ENCODE measurements at regions not wholly inside any gene's neighbourhood (a gene's known extent, or its start where the extent isn't known, plus 50 kb on each side); places are given as distances from the start of the nearest gene placed in this dataset.
"Not testable (repeated sequence)": the region's sequence is repeated elsewhere in the genome, so short reads cannot be mapped to it uniquely, and the experiment has no call there.

DNA sequence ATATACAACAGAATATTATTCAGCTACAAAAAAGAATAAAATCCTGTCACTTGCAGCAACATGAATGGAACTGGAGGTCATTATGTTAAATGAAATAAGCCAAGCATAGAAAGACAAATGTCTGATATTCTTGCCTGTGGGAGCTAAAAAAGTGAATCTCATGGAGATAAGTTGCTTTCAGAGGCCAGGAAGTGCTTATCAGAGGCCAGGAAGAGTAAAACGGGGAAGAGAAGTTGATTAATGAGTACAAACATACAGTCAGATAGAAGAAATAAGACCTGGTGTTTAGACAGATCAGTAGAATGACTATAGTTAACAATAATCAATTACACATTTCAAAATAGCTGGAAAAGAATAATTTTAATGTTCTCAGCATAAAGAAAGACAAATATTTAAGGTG lies 54.4 kb upstream of the CPHXL start:
- no peak for DNase-seq

DNA sequence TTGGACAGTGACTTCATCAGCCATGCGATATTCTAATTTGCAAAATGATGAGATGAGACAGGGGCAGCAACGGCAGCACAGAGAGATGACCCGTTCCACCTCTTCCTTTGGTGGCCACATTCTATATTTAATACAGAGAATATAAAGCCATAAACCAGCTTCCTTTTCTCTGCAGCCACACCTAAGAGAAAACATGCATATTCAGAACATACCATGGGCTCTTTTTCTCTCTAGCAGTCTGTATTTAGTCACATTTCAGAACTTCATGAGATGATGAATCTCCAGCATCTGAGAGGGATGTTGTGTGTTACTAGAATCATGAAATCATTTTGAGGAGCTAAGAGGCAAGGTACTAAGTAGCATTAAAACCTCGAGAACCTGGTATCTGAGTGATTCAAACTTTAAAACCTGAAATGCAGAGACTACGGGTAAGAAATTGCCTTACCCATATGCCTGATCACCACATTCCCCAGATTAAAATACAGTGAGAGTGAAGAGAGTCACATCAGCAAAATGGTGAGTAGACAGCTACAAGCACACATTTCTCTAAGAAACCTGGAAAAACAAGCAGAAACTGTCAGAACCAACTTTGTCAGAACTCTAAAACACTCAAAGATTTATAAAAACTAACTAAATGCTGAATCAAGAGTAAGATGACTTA lies 55.5 kb upstream of the CPHXL start:
- DNase-seq: no peak

DNA sequence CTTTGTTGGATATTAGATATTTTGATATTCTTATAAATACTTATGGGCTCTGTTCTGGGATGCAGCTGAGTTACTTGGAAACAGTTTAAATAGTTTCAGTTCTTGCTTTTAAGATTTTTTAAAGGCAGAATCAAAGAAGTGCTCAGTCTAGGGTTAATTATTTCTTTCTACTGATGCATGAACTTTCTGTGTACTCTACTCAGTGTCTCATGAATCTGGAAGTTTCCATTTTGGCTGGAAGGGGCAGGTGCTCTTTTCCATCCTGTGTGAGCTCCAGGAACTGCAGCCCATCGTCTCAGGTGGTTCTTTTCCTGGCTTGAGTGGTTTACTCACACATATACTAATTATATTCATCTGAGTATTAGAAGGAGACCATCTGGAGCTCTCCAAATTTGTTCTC lies 61.1 kb upstream of the CPHXL start:
- no peak for DNase-seq

GRCh38 chr16:75789237-75789636 lies 62.9 kb upstream of the CPHXL start:
- peak; percentile 52 to 83 for DNase-seq

DNA sequence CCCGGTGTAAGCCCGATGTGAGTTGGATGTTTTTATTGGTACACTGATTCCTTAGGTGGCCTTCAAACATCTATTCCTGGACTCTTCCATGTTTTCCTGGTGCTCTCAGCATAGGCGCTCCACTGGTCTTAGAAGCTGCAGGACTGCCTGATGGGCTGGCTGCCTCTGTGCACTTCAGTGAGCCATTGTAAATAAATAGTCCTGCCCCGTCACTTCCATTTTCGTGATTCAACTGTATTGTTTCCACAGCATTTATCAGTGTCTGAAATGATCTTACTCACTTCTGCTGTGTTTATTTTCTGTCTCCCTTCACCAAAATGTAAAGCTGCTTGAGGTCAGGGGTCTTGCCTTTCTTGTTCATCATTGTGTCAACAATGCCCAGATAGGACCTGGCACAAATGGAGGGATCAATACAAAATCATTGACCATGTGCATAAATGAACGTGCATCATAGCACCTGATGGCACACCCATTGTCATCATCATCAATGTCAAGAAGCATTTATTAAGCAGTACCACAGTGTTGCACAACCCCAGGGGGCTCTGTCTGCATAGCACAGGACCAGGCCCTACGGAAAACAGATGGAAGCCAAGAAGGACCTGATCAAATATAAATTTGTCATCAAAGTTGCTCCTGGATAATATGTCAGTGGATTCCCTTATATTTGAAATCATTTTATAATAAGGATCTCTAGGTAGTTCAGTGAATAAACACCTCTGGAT lies 66.6 kb upstream of the CPHXL start:
- DNase-seq: no peak

GRCh38 chr16:75793641-75794040 lies 67.4 kb upstream of the CPHXL start:
- no peak for DNase-seq

GRCh38 chr16:75794426-75794825 lies 68.1 kb upstream of the CPHXL start:
- DNase-seq: no peak

DNA sequence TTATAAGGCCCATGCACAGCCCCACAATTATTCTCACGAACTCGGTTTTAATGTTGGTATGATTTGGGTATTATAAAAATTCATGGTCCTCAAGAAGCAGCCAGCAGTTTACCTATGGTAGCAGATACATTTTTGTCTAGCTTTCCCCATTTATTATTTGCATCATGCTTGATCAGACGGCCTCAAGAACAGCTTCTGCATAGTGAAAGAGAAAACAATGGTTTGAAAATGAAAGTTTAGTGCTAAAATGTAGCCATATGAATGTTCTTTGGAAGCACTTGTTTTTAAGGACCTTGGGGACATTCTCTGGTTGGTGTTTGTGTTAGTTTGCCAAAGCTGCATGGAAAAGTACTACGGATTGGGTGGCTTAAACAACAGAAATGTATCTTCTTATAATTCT lies 72.4 kb upstream of the CPHXL start:
- DNase-seq: no peak

GRCh38 chr16:75801307-75801706 lies 75.0 kb upstream of the CPHXL start:
- peak; percentile 5 to 10 for DNase-seq

GRCh38 chr16:75803753-75804152 lies 77.5 kb upstream of the CPHXL start:
- no peak for DNase-seq

- DNase-seq: no peak
Observed at GRCh38 chr16:75804368-75804767, 78.1 kb upstream of the CPHXL start.

DNA sequence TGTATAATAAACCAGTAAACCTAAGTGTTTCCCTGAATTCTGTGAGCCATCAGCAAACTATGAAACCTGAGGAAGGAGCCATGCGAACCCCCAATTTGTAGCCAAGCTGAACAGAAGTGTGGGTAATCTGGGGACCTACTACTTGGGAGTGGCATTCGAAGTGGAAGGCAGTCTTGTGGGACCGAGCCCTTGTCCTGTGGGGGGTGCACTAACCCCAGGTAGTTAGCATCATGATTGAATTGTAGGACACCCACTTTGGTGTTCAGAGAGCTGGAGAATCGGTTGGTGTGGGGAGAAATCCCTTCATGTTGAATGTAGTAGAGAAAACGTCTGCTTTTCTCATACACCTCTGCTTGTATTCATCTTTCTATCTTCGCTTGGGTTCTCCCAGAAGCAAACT lies 79.7 kb upstream of the CPHXL start:
- no peak for DNase-seq

GRCh38 chr16:75806487-75806886 lies 80.2 kb upstream of the CPHXL start:
- no peak for DNase-seq

GRCh38 chr16:75810342-75810741 lies 84.1 kb upstream of the CPHXL start:
- DNase-seq: no peak

- DNase-seq: no peak
Observed at GRCh38 chr16:75811020-75811634, 84.8 kb upstream of the CPHXL start.

DNA sequence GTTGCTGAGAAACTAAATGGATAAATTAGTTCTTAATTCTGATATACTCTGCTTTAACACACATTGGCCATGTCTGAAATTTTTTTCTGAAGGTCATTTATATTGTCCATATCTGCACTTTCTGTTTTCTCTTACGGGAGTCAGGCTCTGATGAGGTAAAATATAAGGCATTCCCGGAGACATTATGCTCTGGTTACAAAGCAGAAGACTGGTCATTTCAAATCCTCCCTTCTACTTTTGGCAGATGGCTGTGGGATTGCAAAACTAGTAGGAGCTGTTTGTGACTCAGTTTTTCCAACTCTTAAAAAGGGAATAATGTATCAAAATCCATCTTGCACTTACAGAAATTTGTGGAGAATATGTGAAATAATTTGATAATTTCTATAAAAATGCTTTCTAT lies 92.2 kb upstream of the CPHXL start:
- DNase-seq: no peak

GRCh38 chr16:75820672-75821071 lies 94.4 kb upstream of the CPHXL start:
- no peak for DNase-seq

- DNase-seq: no peak
Observed at GRCh38 chr16:75821117-75821516, 94.8 kb upstream of the CPHXL start.

GRCh38 chr16:75825750-75826149 lies 99.5 kb upstream of the CPHXL start:
- DNase-seq: not testable (repeated sequence)

- not testable (repeated sequence) for DNase-seq
Observed at GRCh38 chr16:75827372-75828038, 101.2 kb upstream of the CPHXL start.

GRCh38 chr16:75833385-75833784 lies 107.1 kb upstream of the CPHXL start:
- not testable (repeated sequence) for DNase-seq

DNA sequence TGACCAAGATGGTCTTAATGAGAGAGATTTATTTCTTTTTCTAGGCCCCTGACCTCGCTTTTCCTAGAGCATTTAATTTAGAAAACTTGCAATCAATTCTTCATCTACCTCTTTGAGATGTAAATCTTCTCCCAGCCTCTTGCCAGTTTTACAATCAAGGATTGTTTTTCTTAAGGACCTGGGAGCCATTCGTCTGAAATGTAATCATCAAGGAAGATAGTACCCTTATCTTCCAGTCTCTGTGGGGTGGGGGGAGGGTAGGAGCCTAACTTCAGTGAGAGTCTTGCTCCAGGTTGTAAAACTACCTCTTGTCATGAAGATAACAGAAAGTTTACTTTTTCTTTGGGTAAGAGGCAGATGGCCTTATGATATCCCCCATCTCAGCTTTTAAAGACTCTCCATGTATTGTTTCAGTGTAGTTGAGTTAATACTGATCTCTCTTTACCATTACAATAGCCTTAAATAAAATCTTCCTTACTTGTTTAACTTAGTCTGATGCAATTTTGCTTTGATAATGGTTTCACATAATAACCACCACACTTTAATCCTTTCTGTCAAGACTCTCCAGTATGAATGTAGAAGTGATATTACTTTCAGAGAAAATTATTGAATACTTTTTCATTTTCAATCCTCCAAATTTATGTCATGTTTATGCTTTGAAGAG lies 110.2 kb upstream of the CPHXL start:
- no peak for DNase-seq

GRCh38 chr16:75837264-75837663 lies 111.0 kb upstream of the CPHXL start:
- DNase-seq: no peak
